ENCODE measurements at regions not wholly inside any gene's neighbourhood (a gene's known extent, or its start where the extent isn't known, plus 50 kb on each side); places are given as distances from the start of the nearest gene placed in this dataset.
"Not testable (repeated sequence)": the region's sequence is repeated elsewhere in the genome, so short reads cannot be mapped to it uniquely, and the experiment has no call there.

- not testable (repeated sequence) for DNase-seq
These were observed 141.1 kb downstream of the SLCO4C1 start for GRCh38 chr5:102154791-102155605.

GRCh38 chr5:102154291-102154690, 141.8 kb downstream of the SLCO4C1 start:
- no peak for DNase-seq

GRCh38 chr5:102153003-102153759, 142.9 kb downstream of the SLCO4C1 start:
- DNase-seq: peak; percentile 5 to 52

GRCh38 chr5:102139029-102139428, 157.1 kb downstream of the SLCO4C1 start:
- no peak for DNase-seq

- no peak for DNase-seq
These were observed 157.8 kb downstream of the SLCO4C1 start for GRCh38 chr5:102138243-102138653.

GRCh38 chr5:102130890-102131289, 165.2 kb downstream of the SLCO4C1 start:
- DNase-seq: no peak

GRCh38 chr5:102130386-102130785, 165.7 kb downstream of the SLCO4C1 start:
- no peak for DNase-seq

- DNase-seq: no peak
These were observed 176.8 kb downstream of the SLCO4C1 start for GRCh38 chr5:102119252-102119651.

GRCh38 chr5:102115736-102116135, 180.3 kb downstream of the SLCO4C1 start:
- DNase-seq: no peak

GRCh38 chr5:102114525-102115069, 181.5 kb downstream of the SLCO4C1 start:
- no peak for DNase-seq

- DNase-seq: no peak
These were observed 188.2 kb downstream of the SLCO4C1 start for GRCh38 chr5:102107865-102108264.

- DNase-seq: no peak
These were observed 189.5 kb downstream of the SLCO4C1 start for GRCh38 chr5:102106599-102106998.

GRCh38 chr5:102099766-102100331, 196.2 kb downstream of the SLCO4C1 start:
- DNase-seq: no peak

GRCh38 chr5:102099083-102099482, 197.0 kb downstream of the SLCO4C1 start:
- DNase-seq: not testable (repeated sequence)

GRCh38 chr5:102098606-102099005, 197.5 kb downstream of the SLCO4C1 start:
- not testable (repeated sequence) for DNase-seq

- DNase-seq: no peak
These were observed 205.3 kb downstream of the SLCO4C1 start for GRCh38 chr5:102090770-102091169.

GRCh38 chr5:102089883-102090282, 206.2 kb downstream of the SLCO4C1 start:
- DNase-seq: no peak

GRCh38 chr5:102087906-102088305, 208.2 kb downstream of the SLCO4C1 start:
- DNase-seq: no peak

GRCh38 chr5:102080288-102080687, 215.8 kb downstream of the SLCO4C1 start:
- DNase-seq: no peak

- DNase-seq: no peak
These were observed 218.2 kb downstream of the SLCO4C1 start for GRCh38 chr5:102077920-102078319.

GRCh38 chr5:102069974-102070373, 226.1 kb downstream of the SLCO4C1 start:
- DNase-seq: no peak

- no peak for DNase-seq
These were observed 227.2 kb downstream of the SLCO4C1 start for GRCh38 chr5:102068870-102069269.

GRCh38 chr5:102049517-102049916, 246.6 kb downstream of the SLCO4C1 start:
- DNase-seq: no peak

Measured in inflammatory macrophage treated with lipopolysaccharide for 1 hour (primary cell).